ENCODE measurements at regions not wholly inside any gene's neighbourhood (a gene's known extent, or its start where the extent isn't known, plus 50 kb on each side); places are given as distances from the start of the nearest gene placed in this dataset.
"Not testable (repeated sequence)": the region's sequence is repeated elsewhere in the genome, so short reads cannot be mapped to it uniquely, and the experiment has no call there.

DNA sequence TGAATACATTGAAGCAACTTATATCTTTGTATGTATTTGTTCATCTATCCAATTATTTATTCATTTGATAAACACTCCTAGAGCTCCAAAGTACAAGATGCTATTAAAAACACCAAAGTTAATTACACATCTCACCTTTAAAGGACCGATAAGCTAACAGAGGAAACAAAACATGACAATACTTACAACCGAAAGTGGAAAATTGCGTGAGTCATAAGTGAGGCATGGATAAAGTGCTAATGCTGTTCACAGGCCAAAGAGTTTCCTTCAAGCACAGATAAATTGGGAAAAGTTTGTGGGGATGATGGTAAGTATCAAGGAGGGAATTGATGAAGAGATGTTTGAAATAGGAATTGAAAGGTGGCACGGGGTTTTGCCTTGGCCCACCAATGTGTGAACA, 172.8 kb upstream of the KITLG start:
- no peak for DNase-seq (ENCODE audit: low spot score)

DNA sequence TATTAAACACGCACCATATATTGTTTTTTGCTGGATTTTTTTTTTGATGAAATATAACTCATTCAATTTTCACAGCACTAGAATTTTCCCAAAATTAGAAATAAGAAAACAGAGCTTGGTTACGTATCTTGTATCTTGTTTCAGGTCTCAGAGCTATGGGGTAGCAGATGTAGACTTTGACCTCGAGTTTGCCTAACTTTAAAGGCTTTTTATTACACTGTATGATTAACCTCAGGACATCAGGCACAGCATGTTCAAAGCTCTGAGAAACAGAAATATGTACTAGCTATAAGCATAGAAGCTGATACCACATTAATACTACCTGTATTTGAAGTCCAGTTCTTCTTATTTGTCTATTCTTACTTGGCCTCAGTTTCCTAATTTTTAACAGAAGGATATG, 171.9 kb upstream of the KITLG start:
- DNase-seq (ENCODE audit: low spot score): no peak

DNA sequence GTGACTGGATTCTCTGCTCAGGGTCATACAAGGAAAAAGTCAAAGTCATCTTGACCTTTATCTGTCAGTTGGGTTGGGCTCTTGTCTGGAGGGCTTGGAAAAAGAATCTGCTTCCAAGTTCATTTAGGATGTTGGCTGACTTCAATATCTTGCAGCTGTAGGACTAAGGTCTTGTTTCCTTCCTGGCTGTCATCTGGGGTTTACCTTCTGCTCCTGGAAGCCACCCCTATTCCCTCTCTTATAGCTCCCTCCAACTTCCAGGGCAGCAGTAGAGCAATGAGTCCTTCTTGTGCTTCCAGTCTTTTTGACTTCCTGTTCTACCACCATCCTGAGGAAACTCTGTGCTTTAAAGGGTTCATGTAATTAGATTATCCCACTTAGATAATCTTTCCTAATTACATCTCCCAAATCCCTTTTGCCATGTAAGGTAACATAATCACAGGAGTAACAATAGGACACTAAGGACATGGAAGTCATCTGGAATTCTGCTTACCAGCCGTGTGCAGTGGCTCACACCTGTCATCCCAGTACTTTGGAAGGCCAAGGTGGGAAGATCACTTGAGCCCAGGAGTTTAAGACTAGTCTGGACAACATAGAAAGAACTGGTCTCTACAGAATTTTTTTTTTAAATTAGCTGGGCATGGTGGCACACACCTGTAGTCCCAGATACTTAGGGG, 170.7 kb upstream of the KITLG start:
- no peak for DNase-seq (ENCODE audit: low spot score)

DNA sequence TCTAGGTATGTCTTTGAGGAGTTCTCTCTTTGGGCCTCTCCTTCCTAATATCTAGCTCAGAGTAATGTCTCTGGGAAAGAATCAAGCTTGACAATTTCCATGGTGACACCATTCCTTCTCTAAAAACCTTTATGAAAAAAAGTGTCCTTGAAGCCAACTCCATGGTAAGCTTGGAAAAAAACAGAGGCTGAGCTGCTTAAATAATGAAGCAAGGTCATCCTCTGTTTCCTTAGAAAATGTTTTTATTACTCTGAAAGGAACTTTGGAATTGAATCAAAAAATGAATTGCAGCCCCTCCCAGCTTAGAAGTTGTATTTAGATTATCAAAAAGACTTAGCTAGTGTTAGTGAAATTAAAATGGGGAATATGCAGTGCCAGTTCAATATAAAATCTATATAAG, 166.1 kb upstream of the KITLG start:
- no peak for DNase-seq (ENCODE audit: low spot score)

DNA sequence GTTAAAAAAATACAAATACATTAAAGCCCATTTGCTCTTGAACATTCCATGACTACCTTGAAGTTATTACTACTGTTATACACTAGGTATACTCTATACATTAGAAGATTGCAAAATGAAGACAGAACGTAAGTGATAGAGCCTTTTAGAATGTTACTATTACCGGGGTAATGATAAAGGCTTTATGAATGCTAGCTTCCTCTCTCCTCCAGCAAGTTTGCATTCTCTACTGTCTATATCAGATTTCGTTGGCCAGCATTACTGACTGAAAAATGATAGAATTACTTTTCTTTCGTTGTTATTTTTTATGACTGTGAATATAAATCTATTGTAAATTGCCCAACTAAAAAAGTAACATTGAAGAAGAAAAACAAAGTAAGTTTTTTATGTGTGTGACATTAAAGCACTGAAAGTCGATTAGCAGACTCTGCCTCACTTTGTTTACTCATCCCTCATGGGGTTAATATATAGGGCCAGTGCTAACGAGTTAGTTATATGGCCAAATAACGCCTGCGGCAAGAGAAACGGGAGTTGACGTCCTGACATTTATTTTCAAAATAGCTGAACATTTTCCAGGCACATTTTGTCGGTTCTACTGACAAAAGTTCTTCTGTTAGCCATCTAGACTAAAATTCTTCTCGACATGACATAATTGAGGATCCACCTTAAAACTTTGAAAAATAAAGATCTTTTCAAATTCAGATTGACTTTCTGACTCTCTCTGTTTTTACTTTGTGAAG, 163.8 kb upstream of the KITLG start:
- no peak for DNase-seq (ENCODE audit: low spot score)

DNA sequence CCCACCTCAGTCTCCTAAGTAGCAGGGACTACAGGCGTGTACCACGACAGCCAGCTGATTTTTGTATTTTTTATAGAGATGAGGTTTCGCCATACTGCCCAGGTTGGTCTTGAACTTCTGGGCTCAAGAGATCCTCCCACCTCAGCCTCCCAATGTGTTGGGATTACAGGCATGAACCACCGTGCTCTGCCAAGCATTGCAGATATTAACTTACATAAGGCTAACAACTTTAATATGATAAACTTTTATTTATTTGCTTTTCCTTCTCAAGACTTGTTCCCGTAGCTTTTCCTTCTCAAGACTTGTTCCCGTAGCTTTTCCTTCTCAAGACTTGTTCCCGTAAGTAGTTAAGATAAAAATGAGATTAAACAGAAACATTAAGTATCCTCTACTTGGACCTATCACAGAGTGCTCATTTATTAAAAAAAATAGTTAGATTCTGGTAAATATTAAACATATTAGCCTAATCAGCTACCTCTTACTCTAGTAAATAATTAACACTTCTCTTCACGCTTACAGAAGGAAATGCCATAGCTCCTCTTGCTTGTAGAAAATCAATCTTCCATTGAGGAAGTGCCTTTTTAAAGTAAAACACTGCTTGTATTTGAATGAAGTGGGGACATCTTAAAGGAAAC, 157.7 kb upstream of the KITLG start:
- DNase-seq (ENCODE audit: low spot score): no peak

DNA sequence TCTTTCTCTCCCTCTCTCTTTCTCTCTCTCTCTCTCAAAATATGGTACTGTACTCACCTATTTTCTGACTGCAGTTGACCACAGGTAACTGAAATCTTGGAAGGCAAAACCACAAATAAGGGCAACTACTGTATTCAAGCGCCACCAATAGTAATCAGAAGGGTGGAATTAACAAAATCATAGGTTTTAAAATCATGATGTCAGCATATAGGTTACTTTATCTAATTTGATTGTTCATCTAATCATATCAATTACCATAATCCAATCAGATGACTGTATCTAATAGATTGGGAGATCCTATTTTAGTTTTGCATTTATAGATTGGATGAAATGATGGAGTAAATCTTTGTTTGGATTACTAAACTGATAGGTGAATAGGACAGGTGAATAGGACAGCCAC, 155.8 kb upstream of the KITLG start:
- DNase-seq (ENCODE audit: low spot score): no peak

DNA sequence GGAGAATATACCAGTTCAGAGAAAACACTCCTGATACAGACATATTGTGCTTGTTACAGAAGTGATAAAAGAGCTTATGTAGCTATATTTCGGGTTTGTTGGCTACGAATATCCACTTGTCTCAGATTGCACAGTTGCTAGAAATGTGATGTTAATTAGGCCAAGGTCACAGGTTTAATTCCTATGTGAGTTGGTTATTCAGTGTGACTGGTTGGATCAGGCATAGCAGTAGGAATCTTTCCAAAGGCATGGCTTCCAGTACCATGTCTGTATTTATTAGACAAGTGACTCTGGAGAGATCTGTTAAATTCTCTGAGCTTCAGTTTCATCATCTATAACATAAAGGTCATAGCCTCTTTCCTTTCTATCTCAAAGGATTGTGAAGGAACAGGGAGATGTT, 152.7 kb upstream of the KITLG start:
- no peak for DNase-seq (ENCODE audit: low spot score)

DNA sequence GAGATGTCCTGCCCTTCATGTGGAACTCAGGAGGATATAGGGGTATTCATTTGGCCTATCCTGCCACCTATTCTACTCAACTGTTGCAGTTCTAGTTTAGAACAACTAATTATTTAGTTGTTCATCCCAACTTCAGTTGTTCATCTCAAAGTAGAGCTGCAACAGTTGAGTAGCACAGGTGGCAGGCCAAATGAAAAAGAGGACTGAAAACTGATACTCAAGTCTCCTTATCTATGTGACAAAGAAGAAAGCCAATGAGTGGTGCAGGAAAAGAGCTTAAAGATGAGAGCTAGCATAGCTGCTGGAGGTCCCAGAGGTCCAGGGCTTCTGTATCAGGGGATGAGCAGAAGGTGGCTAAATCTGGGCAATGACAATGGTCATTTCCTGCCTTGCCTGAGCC, 148.9 kb upstream of the KITLG start:
- DNase-seq (ENCODE audit: low spot score): no peak

DNA sequence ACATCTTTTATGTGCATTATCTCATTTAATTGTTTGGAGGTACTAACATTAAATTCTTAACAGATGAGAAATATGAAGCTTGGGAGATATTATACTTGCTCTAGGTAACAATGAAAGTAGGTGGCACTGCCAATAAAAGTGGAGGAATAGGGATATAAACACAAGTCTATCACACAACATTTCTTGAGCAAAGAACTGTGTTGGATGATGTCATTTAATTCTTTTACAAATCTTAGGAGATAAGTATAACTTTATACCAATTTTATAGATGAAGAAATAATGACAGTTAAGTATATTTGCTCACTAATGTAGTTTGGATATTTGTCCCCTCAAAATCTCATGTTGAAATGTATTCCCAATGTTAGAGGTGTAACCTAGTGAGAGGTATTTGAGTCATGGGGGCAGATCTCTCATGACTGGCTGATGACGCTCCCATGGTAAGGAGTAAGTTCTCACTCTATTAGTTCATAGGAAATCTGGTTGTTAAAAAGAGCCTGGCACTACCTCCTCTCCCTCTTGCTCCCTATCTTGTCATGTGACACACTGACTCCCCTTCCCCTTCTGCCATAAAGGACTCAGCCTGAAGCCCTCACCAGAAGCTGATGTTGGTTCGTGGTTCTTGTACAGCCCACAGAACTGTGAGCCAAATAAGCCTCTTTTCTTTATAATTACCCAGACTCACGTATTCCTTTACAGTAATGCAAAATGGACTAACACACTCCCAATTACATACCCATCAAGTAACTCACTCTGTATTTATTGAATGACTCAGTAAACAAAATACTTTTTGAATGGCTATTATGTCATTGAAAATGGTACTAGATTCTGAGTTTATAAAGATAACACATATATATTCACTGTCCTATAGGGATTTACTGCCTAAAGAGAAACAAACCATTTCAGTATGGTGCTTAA, 146.8 kb upstream of the KITLG start:
- DNase-seq (ENCODE audit: low spot score): no peak

DNA sequence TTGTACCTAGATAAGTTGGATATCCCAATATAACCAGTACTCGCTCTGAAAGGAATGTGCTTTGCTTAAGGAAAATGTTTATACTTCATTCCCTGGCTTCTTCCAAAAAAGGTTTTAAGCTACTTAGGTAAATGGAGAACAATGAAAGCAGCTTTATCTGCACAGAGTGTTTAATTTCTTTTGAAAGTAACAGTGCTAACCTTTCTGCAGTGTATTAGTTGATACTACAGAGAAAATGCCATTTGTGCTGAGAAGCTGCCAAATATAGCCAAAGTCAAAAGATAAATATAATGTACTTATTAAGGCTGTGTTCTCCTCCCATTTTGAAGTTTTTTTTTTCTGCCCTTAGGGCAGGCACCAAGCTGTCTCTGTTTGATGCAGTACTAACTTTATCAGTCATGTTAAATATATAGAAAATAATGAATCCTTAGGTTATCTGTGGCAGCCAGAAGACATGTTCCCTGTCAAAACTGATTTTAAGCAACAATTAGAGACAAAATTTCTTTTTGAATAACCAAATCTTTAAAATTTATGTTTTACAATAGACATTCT, 145.4 kb upstream of the KITLG start:
- DNase-seq (ENCODE audit: low spot score): no peak

DNA sequence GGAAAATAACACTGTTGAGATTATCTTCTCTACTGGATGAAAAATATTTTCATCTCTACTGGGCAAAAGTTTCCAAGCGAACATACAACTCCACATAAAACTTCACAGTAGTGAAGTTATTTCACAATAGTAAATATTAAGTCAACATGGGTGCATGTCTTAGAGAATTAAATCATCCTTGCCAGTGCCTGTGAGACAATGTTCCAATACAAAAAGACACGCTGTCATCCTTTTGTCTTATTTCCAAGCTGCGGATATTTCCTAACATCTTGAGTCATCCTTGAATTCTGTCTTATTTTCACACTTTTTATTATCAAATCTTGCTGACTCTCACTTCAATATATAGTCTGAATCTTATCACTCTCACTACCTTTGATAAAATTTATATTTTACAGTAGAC, 142.9 kb upstream of the KITLG start:
- no peak for DNase-seq (ENCODE audit: low spot score)

DNA sequence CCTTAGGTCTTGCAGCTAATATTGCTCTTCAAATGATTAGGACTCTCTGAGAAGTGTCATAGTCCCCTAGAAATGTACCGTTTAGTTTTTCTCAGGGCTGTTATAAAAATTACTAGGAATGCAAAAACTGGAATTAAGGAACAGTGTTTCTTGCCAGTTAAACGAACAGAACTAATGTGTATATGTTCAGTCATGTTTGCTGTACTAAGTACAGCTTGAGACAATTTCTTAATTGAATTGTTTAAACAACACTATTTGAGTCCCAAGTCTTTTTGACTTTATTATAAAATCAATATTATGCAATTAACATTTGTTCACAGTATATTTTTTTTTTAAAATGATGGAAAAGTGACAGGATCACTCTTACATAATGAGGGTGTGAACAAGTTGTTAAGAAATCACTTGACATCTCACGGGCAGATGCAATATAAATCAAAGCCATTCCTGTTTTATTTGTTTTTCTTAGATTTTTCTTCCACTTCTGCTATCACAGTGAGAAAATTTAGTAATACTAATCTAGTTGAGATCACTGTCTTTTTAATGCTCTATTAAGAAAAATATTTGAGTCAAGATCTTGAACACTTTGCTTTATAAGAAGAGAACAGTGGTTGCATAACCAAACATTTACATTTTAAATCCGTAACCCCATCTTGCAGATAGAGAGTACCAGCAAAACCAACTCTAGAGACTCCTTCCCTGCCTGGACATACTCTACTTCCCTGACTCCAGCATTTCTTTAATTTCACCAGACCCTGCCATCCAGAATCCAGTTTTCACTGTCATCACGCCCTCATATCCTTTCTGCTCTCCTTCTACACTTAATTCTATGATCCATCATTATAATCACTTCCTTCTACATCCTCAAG, 140.7 kb upstream of the KITLG start:
- no peak for DNase-seq (ENCODE audit: low spot score)

DNA sequence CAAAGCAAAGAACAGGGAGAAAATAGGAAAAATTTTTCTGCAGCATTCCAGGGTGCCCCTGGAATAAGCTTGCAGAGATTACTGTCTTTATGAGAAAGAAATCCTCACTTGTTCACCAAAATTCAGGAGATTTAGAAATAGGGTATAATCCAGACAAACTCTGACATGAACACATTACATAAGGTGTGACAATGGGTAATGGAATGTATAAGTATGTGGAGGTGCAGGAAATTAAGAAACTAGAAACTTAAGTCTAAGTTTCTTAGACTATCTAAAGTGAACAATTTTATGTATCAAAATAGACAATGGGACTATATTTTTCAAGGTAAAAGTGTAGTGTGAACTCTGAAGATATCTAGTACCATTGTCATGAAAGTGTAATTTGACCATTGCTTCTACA, 140.0 kb upstream of the KITLG start:
- DNase-seq (ENCODE audit: low spot score): no peak

DNA sequence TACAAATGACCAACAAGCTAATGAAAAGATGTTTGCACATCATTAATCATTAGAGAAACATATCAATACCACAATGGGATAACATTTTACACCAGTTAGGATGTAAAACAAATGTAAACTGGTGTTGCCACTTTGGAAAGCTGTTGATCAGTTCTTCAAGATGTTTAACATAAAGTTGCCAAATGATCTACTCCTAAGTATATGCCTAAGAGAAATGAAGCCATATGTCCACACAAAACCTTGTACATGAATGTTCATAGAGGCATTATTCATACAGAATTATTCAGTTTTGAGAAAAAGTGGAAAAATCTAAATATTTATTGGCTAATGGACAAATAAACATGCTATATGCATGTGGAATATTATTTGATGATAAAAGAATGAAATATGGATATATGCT, 136.9 kb upstream of the KITLG start:
- no peak for DNase-seq (ENCODE audit: low spot score)

DNA sequence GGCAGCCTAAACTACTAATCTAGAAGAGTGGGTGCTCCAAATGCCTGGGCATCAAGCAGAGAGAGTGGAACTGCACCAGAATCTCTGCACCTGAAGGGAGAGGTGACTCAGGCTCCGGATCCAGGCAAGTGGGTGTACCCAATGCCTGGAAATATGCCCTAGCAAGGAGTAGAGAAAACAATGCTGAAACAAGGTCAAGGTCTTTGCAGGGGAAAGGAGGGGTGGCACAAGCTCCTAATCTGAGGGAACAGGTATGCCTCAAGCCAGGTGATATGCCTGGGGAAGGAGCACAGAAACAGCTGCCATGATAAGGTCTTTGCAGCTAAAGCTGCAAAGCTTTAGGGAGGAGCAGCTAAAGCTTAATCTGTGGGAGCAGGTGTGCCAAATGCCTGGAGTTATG, 136.0 kb upstream of the KITLG start:
- no peak for DNase-seq (ENCODE audit: low spot score)

DNA sequence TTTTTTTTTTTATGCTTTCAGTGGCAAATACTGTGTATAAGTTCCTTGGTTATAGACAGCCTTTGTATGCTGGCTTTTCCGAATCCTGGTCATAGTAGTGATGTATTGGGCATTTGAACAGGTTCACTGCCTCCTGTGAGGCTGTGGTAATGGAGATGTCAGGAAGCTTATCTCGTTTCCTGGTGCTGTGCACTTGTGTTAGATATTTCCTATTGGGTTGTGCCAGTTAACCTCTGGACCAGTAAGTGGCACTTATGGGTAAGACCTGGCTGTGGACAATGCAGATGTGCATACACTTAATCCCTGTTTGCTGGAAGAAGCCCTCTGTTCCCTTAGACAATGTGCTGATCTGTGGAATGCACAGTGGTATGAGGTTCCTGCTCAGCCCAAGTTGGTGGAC, 135.4 kb upstream of the KITLG start:
- DNase-seq (ENCODE audit: low spot score): no peak

DNA sequence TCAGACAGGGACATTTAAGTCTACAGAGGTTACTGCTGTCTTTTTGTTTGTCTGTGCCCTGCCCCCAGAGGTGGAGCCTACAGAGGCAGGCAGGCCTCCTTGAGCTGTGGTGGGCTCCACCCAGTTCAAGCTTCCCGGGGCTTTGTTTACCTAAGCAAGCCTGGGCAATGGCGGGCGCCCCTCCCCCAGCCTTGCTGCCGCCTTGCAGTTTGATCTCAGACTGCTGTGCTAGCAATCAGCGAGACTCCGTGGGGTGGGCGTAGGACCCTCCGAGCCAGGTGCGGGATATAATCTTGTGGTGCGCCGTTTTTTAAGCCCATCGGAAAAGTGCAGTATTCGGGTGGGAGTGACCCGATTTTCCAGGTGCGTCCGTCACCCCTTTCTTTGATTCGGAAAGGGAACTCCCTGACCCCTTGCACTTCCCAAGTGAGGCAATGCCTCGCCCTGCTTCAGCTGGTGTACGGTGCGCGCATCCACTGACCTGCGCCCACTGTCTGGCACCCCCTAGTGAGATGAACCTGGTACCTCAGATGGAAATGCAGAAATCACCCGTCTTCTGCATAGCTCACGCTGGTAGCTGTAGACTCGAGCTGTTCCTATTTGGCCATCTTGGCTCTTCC, 134.1 kb upstream of the KITLG start:
- not testable (repeated sequence) for DNase-seq (ENCODE audit: low spot score)

DNA sequence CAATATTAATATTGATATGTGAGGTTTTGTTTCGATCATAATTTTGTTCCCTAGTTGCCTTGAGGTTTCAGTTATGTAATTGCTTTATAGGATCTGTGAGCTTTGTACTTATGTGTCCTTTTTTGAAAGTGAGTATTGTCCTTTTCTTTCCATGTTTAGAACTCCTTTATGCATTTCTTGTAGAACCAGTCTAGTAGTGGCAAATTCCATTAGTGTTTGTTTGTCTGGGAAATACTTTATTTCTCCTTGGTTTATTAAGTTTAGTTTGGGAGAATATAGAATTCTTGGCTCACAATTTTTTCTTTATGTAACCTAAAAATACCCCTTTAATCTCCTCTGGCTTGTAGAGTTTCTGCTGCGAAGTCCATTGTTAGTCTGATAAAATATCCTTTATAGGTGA, 127.5 kb upstream of the KITLG start:
- DNase-seq (ENCODE audit: low spot score): no peak

DNA sequence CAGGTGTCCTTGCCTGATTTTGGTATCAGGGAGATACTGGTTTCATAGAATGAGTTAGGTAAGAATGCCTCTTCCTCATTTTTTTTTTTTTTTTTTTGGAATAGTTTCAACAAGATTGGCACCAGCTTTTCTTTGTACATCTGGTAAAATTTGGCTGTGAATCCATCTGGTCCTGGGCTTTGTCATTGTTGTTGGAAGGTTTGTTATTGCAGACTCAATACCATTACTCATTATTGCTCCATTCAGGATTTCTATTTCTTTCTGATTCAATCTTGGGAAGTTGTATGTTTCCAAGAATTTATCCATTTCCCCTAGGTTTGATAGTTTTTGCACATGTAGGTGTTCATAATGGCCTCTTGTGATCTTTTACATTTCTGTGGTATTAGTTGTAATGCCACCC, 126.0 kb upstream of the KITLG start:
- no peak for DNase-seq (ENCODE audit: low spot score)

DNA sequence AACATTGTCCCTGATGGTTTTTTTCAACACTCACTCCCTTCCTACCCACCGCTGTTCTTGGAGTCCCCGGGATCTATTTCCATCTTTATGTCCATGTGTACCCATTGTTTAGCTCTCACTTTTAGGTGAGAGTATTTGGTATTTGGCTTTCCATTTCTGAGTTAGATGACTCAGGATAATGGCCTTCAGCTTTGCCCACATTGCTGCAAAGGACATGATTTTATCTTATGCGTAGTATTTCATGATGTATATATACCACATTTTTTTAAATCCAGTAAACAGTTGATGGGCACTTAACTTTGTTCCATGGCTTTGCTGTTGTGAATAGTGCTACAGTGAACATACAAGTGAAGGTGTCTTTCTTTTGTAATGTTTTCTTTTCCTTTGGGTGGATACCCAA, 123.5 kb upstream of the KITLG start:
- no peak for DNase-seq (ENCODE audit: low spot score)

Measured in CD4-positive, alpha-beta T cell treated with Interleukin-15 for 4 hours (primary cell).